ENCODE measurements at regions not wholly inside any gene's neighbourhood (a gene's known extent, or its start where the extent isn't known, plus 50 kb on each side); places are given as distances from the start of the nearest gene placed in this dataset.

- Histone ChIP-seq H3K27ac (ENCODE audit: low read depth) (no peak overlapping the region), H3K36me3 (ENCODE audit: insufficient read depth) (no peaks in the 10 kb centered on the region), H4K20me1 (replicated peaks; ENCODE audit: insufficient read depth) (no peaks in the 10 kb centered on the region), H3K4me1 (ENCODE audit: insufficient read depth) (peaks cover 11% of the 10 kb centered on the region), H3K27me3 (ENCODE audit: insufficient read depth) (no peaks in the 10 kb centered on the region), H2AFZ (no peak overlapping the region), H3K79me2 (replicated peaks; ENCODE audit: insufficient read depth) (no peaks in the 10 kb centered on the region), H3K4me3 (no peak overlapping the region), H3F3A (replicated peaks; ENCODE audit: low read depth) (no peaks in the 10 kb centered on the region), H3K9me2 (ENCODE audit: insufficient read depth) (peaks cover 13% of the 10 kb centered on the region), H3K4me2 (no peak overlapping the region)
- Mint-ChIP-seq H3K9me3 (no peaks in the 10 kb centered on the region; the same call in 1 of the 3 replicates), H3K27ac (no peak overlapping the region), H3K4me1 (peaks cover 3% of the 10 kb centered on the region; the same call in 2 of the 3 replicates), H3K4me3 (no peak overlapping the region), H3K36me3 (ENCODE audit: low read depth) (no peaks in the 10 kb centered on the region), H3K27me3 (ENCODE audit: insufficient read depth, low read depth, poor library complexity) (peaks cover 4% of the 10 kb centered on the region)
- ATAC-seq, result no peak
- TF ChIP-seq NANOG (IDR thresholded peaks at IDR 0.05; ENCODE audit: borderline replicate concordance), result no peak
- TF ChIP-seq EZH2phosphoT487 (IDR thresholded peaks at IDR 0.05; ENCODE audit: unreplicated experiment), result no peak
- TF ChIP-seq REST (IDR thresholded peaks at IDR 0.05; ENCODE audit: unreplicated experiment), result no peak
- no peak for DNase-seq (ENCODE audit: low spot score)
Observed at GRCh38 chr18:41262688-41263087, 692.3 kb upstream of the PIK3C3 start.

- Histone ChIP-seq H3K9me2 (ENCODE audit: insufficient read depth) (no peaks in the 10 kb centered on the region), H3K4me1 (ENCODE audit: insufficient read depth) (no peaks in the 10 kb centered on the region), H3F3A (replicated peaks; ENCODE audit: low read depth) (no peaks in the 10 kb centered on the region), H3K4me2 (no peak overlapping the region), H4K20me1 (replicated peaks; ENCODE audit: insufficient read depth) (no peaks in the 10 kb centered on the region), H2AFZ (peak overlapping the region; percentile 23; the same call in 1 of the 2 replicates), H3K27me3 (ENCODE audit: insufficient read depth) (no peaks in the 10 kb centered on the region), H3K27ac (ENCODE audit: low read depth) (no peak overlapping the region), H3K4me3 (no peak overlapping the region), H3K79me2 (replicated peaks; ENCODE audit: insufficient read depth) (no peaks in the 10 kb centered on the region), H3K36me3 (ENCODE audit: insufficient read depth) (no peaks in the 10 kb centered on the region)
- Mint-ChIP-seq H3K36me3 (ENCODE audit: low read depth) (no peaks in the 10 kb centered on the region), H3K27me3 (ENCODE audit: insufficient read depth, low read depth, poor library complexity) (no peaks in the 10 kb centered on the region), H3K4me3 (no peak overlapping the region), H3K27ac (no peak overlapping the region), H3K4me1 (no peaks in the 10 kb centered on the region), H3K9me3 (peaks cover 3% of the 10 kb centered on the region)
- ATAC-seq, result no peak
- no peak for DNase-seq (ENCODE audit: low spot score)
- TF ChIP-seq, protein P1, sequence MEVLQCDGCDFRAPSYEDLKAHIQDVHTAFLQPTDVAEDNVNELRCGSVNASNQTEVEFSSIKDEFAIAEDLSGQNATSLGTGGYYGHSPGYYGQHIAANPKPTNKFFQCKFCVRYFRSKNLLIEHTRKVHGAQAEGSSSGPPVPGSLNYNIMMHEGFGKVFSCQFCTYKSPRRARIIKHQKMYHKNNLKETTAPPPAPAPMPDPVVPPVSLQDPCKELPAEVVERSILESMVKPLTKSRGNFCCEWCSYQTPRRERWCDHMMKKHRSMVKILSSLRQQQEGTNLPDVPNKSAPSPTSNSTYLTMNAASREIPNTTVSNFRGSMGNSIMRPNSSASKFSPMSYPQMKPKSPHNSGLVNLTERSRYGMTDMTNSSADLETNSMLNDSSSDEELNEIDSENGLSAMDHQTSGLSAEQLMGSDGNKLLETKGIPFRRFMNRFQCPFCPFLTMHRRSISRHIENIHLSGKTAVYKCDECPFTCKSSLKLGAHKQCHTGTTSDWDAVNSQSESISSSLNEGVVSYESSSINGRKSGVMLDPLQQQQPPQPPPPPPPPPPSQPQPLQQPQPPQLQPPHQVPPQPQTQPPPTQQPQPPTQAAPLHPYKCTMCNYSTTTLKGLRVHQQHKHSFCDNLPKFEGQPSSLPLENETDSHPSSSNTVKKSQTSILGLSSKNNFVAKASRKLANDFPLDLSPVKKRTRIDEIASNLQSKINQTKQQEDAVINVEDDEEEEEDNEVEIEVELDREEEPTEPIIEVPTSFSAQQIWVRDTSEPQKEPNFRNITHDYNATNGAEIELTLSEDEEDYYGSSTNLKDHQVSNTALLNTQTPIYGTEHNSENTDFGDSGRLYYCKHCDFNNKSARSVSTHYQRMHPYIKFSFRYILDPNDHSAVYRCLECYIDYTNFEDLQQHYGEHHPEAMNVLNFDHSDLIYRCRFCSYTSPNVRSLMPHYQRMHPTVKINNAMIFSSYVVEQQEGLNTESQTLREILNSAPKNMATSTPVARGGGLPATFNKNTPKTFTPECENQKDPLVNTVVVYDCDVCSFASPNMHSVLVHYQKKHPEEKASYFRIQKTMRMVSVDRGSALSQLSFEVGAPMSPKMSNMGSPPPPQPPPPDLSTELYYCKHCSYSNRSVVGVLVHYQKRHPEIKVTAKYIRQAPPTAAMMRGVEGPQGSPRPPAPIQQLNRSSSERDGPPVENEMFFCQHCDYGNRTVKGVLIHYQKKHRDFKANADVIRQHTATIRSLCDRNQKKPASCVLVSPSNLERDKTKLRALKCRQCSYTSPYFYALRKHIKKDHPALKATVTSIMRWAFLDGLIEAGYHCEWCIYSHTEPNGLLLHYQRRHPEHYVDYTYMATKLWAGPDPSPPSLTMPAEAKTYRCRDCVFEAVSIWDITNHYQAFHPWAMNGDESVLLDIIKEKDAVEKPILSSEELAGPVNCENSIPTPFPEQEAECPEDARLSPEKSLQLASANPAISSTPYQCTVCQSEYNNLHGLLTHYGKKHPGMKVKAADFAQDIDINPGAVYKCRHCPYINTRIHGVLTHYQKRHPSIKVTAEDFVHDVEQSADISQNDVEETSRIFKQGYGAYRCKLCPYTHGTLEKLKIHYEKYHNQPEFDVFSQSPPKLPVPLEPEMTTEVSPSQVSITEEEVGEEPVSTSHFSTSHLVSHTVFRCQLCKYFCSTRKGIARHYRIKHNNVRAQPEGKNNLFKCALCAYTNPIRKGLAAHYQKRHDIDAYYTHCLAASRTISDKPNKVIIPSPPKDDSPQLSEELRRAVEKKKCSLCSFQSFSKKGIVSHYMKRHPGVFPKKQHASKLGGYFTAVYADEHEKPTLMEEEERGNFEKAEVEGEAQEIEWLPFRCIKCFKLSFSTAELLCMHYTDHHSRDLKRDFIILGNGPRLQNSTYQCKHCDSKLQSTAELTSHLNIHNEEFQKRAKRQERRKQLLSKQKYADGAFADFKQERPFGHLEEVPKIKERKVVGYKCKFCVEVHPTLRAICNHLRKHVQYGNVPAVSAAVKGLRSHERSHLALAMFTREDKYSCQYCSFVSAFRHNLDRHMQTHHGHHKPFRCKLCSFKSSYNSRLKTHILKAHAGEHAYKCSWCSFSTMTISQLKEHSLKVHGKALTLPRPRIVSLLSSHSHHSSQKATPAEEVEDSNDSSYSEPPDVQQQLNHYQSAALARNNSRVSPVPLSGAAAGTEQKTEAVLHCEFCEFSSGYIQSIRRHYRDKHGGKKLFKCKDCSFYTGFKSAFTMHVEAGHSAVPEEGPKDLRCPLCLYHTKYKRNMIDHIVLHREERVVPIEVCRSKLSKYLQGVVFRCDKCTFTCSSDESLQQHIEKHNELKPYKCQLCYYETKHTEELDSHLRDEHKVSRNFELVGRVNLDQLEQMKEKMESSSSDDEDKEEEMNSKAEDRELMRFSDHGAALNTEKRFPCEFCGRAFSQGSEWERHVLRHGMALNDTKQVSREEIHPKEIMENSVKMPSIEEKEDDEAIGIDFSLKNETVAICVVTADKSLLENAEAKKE (CRISPR knock-in tag; IDR thresholded peaks at IDR 0.05), result no peak
- no peak for TF ChIP-seq ZNF114 (CRISPR knock-in tag; IDR thresholded peaks at IDR 0.05)
- no peak for TF ChIP-seq STAT1 (IDR thresholded peaks at IDR 0.05; ENCODE audit: unreplicated experiment)
- no peak for TF ChIP-seq ZNF331 (CRISPR knock-in tag; IDR thresholded peaks at IDR 0.05; ENCODE audit: low read depth)
- no peak for TF ChIP-seq EZH2phosphoT487 (IDR thresholded peaks at IDR 0.05; ENCODE audit: unreplicated experiment)
- TF ChIP-seq CTCF (conservative IDR thresholded peaks at IDR 0.05; ENCODE audit: low read depth in 2 of 2), result no peak
Observed at GRCh38 chr18:41244591-41245037, 710.4 kb upstream of the PIK3C3 start.

Data from GM23338 (cell line).